Stimulated activated CD4-positive, alpha-beta T cell treated with anti-CD3 and anti-CD28 coated beads, TNF-alpha, amount 100 ng/mL, for 24 hours (primary cell): ENCODE measurements at regions not wholly inside any gene's neighbourhood (a gene's known extent, or its start where the extent isn't known, plus 50 kb on each side); places are given as distances from the start of the nearest gene placed in this dataset.
"Not testable (repeated sequence)": the region's sequence is repeated elsewhere in the genome, so short reads cannot be mapped to it uniquely, and the experiment has no call there.

Experiments
- DNase-seq, 3 experiments: peaks; one replicate each; pipeline ENCODE4 v3.0.0-alpha.2; 2020; ENCODE audit warnings: low read depth in 3 of 3

DNA sequence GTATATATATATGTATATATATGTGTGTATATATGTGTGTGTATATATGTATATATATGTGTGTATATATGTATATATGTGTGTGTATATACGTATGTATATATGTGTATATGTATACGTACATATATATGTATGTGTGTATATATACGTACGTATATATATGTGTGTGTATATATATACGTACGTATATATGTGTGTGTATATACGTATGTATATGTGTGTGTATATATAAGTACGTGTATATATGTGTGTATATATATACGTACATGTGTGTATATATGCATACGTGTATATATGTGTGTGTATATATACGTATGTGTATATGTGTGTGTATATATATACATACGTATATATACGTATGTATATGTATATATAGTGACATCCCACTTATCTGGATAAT is 154.4 kb downstream of the CDRT15L2 start:
- no peak for DNase-seq

DNA sequence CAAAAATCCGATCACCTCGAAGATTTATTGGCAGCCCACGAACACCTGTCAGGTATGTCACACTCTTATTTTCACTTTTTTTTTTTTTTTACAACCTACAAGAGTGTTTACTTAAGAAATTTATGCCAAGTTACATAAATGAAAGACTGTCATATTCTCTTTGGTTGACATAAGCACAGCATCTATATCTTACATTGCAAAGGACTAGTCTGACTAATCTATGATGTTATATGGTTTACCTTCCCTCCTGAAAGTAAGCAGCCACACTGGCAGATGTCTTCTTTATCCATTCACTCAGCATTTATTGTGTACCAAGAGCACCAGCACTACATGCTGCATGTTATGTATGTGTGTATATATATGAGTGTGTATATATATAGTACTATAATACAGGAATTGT is 156.3 kb downstream of the CDRT15L2 start:
- no peak for DNase-seq

DNA sequence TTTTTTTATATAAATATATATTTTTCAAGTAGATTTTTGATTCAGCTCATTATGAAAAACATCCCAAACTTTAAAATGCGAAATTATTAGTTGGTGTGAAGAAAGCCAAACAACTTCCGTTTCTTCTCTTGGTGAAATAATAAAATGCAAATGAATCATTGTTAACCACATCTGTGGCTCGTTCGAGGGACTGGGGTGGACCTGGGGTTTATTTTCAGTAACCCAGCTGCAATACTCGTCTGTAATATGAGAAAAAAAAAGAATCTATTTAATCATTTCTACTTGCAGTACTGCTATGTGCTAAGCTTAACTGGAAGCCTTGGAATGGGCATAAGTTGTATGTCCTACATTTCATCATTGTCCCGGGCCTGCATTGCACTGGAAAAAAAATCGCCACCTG is 158.1 kb downstream of the CDRT15L2 start:
- DNase-seq = not testable (repeated sequence)

DNA sequence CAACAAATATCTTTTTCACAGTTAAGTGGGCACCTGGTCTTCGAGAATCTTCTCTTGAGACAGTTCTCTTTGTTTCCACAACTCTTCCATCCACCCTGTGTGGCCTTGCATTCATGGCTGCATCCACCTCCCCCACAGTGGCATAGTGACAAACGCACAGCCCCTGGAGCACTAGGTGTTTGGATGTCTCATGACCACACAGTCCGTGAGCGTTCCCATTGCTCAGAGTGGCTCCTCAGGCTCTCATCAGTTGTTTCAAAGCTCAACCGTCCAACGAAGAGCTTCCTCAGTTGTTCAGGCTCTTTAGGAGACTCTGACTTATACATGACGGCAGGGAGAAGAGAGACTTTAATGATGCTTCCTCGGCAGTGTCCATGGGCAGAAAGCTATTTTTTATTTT is 191.6 kb downstream of the CDRT15L2 start:
- no peak for DNase-seq

DNA sequence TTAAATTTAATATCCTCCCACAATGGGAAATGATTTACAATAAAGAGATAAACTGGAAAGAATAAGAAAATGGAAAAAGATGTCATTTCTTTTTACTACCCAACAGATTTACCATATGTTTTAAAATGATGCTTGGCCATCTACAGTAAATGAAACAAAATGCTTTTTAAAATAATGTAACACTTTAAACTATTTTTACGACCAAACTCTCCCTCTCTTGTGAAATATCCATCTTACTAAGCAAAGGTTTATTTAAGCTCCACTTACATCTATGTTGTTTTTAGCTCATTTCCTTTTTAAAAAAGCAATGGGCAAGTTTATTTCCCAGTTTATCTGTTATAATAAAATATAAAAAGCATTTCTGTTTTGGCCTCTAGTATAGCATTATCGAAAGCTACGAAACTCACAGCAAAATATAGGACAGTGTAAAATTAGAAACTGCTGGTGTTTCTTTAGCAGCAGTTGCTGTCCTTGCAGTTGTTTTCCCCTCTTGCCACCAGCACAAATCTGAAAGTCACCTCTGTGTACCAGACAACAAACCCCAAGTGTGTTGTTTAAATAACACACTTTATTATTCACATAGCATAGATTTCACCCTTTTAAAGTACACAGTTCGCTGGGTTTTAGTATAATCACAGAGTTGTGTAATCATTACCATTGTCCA is 195.1 kb downstream of the CDRT15L2 start:
- no peak for DNase-seq

DNA sequence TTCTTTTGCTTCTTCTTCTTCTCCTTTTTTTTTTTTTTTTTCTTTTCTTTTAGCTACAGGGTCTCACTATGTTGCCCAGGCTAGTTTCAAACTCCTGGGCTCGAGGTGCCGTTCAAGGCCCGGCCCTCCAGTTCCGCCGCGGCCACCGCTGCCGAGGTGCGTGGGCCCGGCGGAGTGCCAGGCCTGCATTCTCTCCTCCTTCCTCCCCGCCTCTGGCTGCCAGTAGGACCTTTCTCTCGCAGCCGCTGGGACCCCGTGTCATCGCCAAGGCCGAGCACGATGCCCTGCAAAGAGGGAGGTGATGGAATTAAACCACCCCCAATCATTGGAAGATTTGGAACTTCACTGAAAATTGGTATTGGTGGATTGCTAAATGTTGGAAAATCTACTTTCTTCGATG is 195.8 kb downstream of the CDRT15L2 start:
- no peak for DNase-seq

DNA sequence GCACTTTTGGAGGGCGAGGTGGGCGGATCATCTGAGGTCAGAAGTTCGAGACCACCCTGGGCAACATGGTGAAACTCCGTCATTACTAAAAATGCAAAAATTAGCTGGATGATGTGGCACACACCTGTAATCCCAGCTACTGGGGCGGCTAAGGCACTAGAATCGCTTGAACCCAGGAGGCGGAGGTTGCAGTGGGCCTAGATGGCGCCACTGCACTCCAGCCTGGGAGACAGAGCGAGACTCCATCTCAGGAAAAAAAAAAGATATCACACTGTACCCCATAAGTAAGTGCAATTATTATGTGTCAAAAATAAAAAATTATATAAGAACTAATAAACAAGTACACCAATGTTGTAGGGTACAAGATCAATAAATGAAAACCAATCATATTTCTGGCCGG is 200.0 kb downstream of the CDRT15L2 start:
- no peak for DNase-seq

DNA sequence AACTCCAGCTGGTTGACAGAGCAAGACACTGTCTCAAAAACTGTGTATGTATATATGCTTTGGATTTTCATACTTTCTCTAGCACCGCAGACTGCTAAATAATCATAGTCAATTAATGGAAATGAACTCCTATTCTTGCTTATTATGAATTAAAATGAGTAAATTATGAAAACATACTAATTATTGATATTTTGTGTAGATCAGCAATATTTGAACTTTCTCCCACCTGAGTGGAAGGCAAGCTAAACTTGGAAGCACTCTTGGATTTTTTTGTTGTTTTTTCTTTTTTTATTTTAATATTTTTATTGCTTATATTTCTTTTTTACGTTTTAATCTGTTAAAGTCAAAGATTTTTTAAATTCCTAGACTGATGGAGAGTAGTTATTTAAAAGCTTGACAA is 201.7 kb downstream of the CDRT15L2 start:
- no peak for DNase-seq

DNA sequence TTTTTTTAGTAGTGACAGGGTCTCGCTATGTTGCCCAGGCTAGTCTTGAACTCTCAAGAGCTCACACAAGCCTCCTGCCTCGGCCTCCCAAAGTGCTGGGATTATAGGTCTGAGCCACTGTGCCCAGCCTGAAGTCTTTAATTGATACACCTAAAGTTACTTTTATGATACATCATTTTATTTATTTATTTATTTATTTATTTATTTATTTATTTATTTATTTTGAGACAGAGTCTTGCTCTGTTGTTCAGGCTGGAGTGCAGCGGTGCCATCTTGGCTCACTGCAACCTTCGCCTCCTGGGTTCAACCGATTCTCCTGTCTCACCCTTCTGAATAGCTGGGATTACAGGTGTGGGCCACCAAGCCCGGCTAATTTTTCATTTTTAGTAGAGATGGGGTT is 202.3 kb downstream of the CDRT15L2 start:
- DNase-seq = not testable (repeated sequence)

DNA sequence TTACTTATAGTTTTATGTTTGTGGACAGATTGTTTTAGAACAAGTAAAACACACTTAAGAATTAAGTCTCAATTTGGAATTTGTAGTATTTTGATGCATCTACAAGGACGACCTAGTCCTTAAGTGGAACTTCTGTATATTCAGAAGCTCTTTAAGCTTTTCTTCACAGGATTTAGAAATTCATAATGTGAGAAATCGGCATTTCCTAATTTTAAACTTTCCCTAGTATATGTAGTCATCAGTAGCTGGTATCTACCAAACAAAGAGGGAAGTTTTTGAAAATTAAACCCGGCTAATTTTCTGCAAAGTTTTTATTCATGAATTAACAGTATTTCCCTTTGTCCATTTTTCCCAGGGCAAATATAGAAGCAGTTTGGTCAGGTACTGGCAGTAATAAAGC is 203.6 kb downstream of the CDRT15L2 start:
- DNase-seq = no peak

DNA sequence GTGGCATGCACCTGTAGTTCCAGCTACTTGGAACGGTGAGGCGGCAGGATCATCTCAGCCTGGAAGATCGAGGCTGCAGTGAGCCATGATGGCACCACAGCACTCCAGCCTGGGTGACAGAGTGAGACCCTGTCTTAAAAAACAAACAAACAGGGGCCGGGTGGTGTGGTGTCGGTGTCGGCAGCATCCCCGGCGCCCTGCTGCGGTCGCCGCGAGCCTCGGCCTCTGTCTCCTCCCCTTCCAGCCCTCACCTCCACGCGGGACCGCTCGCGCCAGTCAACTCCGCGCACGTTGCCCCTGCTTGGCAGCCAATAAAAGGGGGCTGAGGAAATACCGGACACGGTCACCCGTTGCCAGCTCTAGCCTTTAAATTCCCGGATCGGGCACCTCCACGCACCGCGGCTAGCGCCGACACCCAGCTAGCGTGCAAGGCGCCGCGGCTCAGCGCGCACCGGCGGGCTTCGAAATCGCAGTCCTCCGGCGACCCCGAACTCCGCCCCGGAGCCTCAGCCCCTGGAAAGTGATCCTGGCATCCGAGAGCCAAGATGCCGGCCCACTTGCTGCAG is 204.7 kb downstream of the CDRT15L2 start:
- DNase-seq = no peak

DNA sequence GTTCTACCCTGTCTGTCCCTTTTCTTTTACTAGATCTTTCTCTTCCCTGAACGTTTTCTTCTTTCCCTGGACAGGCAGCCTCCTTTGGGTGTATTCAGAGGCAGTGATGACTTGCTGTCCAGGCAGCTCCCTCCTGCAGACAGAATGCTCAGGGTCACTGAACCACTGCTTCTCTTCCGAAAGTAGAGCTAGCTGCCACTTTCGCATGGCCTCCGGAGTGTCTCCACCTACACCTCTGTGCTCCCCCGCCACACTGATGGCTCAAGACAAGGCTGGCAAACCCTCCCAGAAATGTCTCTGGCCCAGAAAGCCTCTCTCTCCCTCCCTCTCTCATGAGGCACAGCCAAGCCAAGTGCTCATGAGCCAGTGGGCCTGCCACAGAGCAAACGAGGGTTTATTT is 207.8 kb downstream of the CDRT15L2 start:
- no peak for DNase-seq

DNA sequence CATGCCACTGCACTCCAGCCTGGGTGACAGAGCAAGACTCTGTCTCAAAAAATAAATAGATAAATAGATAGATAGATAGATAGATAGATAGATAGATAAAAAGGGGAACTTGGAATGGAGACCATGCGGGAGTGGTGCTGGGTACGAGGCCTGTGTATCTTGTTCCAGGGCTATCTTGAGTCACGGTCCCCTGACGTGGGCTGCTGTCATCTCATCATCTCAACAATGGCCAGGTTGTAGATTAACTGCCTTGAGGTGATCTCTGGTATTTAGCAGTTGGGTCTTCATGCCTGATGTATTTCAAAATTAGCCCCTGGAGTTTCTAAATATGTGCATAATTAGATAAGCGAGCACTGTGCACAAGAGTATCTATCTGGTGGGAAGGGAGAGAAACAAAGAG is 212.1 kb downstream of the CDRT15L2 start:
- no peak for DNase-seq

DNA sequence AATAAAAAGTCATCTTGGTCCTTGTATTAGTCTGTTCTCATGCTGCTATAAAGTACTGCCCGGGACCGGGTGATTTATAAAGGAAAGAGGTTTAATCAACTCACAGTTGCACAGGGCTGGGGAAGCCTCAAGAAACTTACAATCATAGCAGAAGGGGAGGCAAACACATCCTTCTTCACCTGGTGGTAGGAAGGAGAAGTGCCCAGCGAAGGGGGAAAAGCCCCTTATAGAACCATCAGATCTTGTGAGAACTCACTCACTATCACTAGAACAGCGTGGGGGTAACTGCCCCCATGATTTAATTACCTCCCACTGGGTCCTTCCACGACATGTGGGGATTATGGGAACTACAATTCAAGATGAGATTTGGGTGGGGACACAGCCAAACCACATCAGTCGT is 215.0 kb downstream of the CDRT15L2 start:
- not testable (repeated sequence) for DNase-seq

DNA sequence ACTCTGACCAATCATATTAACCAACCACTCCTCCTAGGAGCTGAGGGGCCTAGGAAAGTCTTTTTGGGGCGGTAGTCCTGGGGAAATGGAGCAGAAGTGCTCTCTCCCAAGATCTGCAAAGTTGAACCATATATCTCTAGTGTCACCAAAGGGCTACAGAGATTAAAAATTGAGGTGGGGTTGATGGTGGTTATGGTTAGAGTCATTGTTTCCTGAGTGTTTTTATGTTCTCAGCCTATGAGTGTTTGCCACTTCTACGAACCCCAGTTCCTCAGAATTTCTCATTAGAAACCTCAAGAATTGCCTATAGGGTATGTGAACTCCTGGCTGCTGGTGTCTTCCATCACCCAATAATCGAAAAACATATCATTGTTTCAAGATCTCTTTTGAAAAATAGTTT is 217.8 kb downstream of the CDRT15L2 start:
- DNase-seq = no peak

DNA sequence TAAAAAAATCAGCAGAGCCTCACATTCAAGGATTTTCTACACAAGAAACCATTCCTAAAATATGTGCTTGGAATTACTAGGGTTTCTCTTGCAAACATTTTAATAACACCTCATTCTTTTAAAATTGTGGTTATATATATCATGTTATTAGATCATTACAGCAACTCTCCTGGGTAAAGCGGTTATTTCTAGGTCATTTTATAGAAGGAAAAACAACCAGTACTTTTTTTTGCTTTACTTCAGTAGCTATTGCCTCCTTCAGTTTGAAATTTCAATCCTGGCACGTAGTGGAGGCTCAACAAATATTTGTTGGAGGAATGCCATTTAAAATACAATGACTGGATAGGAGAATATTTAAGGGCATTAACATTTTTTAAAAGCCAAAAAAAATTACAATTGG is 220.6 kb downstream of the CDRT15L2 start:
- no peak for DNase-seq

DNA sequence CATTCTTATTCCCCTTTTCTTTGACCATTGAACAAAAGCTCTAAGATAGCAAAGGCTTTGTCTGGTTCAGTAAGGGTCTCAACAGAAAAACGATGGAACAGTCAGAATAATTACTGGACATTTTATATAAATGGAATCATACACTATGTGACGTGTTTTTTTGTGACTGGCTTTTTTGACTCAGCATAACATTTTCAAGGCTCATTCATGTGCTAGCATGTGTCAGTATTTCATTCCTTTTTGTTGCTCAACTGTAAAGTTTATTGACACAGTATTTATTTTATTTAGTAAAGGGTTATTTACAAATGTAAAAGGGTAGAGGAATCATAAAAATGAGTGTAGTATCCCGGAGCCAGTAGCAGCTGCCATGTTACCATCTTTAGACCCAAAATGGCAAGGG is 226.2 kb downstream of the CDRT15L2 start:
- no peak for DNase-seq

DNA sequence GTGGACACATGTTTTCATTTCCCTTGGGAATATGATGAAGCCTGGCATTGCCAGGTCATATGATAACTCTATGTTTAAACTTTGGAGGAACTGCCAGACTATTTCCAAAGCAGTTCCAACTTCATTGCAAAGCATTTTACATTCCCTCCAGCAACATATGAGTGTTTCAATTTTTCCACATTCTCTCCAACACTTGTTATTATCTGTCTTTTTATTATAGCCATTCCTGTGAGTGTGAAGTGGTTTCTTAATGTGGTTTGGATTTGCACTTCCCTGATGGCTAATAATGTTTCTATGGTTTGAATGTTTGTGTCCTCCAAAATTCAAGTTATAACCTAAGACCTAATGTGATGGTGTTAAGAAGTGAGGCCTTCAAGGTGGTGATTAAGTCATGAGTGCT is 228.0 kb downstream of the CDRT15L2 start:
- not testable (repeated sequence) for DNase-seq

DNA sequence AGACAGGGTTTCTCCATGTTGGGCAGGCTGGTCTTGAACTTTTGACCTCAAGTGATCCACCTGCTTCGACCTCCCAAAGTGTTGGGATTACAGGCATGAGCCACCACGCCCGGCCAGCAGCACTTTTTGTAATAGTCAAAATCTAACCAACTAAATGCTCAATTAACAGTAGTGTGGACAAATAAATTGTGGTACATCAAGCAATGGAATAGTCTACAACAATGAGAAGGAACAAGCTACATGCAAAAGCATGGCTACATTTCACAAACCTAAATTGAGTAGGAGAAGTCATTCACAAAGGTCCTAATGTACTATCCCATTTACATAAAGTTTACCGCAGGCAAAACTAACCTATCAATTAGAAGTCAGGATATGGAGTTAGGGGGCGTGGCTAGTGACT is 227.4 kb downstream of the USP22 start:
- not testable (repeated sequence) for DNase-seq

DNA sequence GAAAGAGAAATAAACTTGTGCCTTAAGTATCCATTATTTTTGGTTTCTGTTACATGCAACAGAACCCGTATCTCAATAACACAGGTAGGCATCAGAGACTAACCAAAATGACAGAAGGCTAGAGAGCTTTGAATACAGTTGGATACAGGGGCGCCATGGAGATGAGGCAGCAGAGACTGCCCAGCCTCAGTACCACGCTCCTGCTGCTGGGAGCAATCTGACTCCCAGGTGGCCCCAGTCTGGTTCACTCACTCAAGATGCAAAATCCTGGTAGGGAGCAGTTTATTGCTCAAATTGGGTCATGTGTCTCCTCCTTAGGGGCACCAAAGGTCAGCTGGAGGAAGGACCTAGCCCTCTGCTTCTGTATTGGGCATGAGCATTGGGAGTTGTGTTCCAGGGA is 218.9 kb downstream of the USP22 start:
- no peak for DNase-seq

DNA sequence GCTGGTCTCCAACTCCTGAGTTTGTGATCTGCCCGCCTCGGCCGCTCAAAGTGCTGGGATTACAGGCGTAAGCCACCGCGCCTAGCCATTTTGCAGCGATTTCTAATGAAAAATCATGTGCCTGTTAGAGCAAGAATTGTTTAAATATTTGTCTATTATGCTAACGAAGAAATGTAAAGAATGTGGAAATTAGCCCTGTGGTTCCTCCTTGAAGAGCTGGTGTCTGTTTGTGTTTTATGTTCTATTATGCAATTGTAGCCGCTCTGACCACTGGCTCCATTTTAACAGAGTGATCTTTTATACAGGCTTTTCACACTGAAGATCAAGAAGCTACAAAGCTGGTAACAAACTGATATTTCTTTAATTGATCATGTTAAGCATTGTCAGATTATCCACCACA is 217.3 kb downstream of the USP22 start:
- DNase-seq = no peak

DNA sequence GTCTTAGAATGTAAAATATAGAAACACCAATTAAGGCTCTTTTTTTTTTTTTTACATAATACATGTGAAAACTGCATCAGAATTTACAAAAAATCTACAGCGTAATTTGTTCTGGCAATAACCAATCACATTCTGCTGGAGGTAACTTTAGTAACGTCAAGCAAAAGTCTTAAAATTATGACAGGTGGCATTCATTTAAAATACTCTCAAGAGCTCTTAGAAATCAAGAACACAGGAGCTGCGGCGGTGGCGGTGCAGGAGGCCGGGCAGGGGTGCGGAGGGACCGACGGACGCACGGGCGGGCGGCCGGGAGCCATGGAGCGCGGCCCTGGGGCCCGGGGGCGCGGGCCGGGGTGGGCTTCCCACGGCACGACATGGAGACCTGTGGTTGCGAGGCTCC is 202.4 kb downstream of the USP22 start:
- DNase-seq = not testable (repeated sequence)

DNA sequence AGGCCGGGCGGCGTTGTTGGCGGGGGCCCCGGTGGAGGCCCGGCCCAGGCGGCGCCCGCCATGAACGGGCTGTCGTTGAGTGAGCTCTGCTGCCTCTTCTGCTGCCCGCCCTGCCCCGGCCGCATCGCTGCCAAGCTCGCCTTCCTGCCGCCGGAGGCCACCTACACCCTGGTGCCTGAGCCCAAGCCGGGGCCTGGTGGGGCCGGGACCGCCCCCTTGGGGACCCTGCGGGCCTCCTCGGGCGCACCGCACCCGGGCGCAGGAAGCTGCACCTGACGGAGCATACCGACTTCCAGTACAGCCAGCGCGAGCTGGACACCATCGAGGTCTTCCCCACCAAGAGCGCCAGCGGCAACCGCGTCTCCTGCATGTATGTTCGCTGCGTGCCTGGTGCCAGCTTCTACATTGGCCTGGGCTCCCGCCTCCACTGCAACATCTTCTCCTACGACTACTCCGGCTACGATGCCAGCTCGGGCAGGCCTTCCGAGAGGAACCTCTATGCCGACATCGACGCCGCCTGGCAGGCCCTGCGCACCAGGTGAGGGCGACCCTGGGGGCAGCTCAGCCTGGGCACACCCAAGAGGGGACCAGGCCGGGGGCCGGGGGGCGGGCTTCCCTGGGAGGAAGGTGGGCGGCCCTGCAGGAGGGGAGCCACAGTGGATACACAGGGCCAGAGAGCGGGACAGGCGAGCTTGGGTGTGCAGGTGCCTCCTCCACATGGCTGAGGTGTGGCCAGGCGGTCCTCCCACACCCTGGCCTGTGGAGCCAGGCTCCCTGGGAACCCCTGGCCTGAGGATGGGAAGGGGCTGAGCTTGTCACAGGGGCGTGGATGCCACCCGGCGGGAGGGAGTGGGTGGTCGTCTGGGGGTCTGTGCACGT is 201.6 kb downstream of the USP22 start:
- DNase-seq = not testable (repeated sequence)
